Transverse colon (tissue), 4 donors: ENCODE measurements at regions not wholly inside any gene's neighbourhood (a gene's known extent, or its start where the extent isn't known, plus 50 kb on each side); places are given as distances from the start of the nearest gene placed in this dataset.

Experiments
- DNase-seq: peaks from one replicate; pipeline ENCODE4 v3.0.0-alpha.2; 2019
- H3K27ac ChIP-seq, 4 donors: fragments of 200-600 bp; sonication (generic); 2 replicates each; pipeline ENCODE4 v1.5.1; 2016 to 2018; ENCODE audit warnings: inconsistent platforms in 4 of 4
- H3K27me3 ChIP-seq: fragments of 200-600 bp; sonication (generic); 2 replicates; pipeline ENCODE4 v1.5.1; 2017; ENCODE audit warnings: inconsistent platforms
- H3K36me3 ChIP-seq, 4 donors: fragments of 200-600 bp; sonication (generic); 2 replicates each; pipeline ENCODE4 v1.5.1; 2017 to 2019; ENCODE audit warnings: inconsistent platforms in 4 of 4
- H3K4me1 ChIP-seq, 4 donors: fragments of 200-600 bp; sonication (generic); 2 replicates each; pipeline ENCODE4 v1.5.1; 2017 to 2020; ENCODE audit warnings: inconsistent platforms in 4 of 4
- H3K4me3 ChIP-seq, 4 donors: fragments of 200-600 bp; sonication (generic); 1 replicate in 1 of 4; 2 replicates in 3 of 4; pipeline versions ENCODE4 v1.5.1 to v1.6.1; 2017 to 2019; ENCODE audit warnings: inconsistent platforms in 4 of 4
- H3K9me3 ChIP-seq, 2 donors: fragments of 200-600 bp; sonication (generic); 2 replicates each; pipeline ENCODE4 v1.5.1; 2017 to 2019; ENCODE audit warnings: inconsistent platforms in 2 of 2
- CTCF ChIP-seq, 5 experiments: fragments of 200-600 bp in 3 of 5; fragments of 450-650 bp in 2 of 5; sonication (generic) in 3 of 5; IDR thresholded peaks; 1 replicate in 2 of 5; 2 replicates in 3 of 5; pipeline ENCODE4 v1.5.1; 2016 to 2017; ENCODE audit warnings: antibody characterized with exemption in 5 of 5, inconsistent platforms in 3 of 5, mild to moderate bottlenecking in 2 of 5, moderate library complexity in 1 of 5
- EP300 ChIP-seq: sonication (generic); formaldehyde crosslinking; IDR thresholded peaks from one replicate; pipeline ENCODE4 v1.6.1; 2017; ENCODE audit warnings: antibody characterized with exemption, low read depth
- POLR2A ChIP-seq: fragments of 450-650 bp; IDR thresholded peaks from one replicate; pipeline ENCODE4 v1.6.1; 2016; ENCODE audit warnings: antibody characterized with exemption, mild to moderate bottlenecking, moderate library complexity
- POLR2AphosphoS5 ChIP-seq, 3 donors: sonication (generic); formaldehyde crosslinking; IDR thresholded peaks; one replicate each; pipeline ENCODE4 v1.6.1; 2016; ENCODE audit warnings: antibody characterized with exemption in 3 of 3
- WGBS, 2 donors: methylation state at CpG; one replicate each; pipeline ENCODE4 v1.1.5; 2018; ENCODE audit warnings: low coverage in 1 of 2; 5-methylcytosine and 5-hydroxymethylcytosine counted together
- in situ Hi-C, 4 donors: fragments of 200-750 bp; cut with MboI; loops; one replicate each; pipeline versions ENCODE4 v1.15.0 to v1.15.1; 2017; ENCODE audit warnings: low sequenced_read_pairs in 3 of 4, low pct_ligation_motif_present in 1 of 4, low pct_unique_long_range_greater_than_20kb in 1 of 4
- intact Hi-C: fragments of 100-400 bp; cut with DNase I; formaldehyde crosslinking; loops from one replicate; pipeline ENCODE4 v1.15.1; 2023; ENCODE audit warnings: low total_unique reads

DNA sequence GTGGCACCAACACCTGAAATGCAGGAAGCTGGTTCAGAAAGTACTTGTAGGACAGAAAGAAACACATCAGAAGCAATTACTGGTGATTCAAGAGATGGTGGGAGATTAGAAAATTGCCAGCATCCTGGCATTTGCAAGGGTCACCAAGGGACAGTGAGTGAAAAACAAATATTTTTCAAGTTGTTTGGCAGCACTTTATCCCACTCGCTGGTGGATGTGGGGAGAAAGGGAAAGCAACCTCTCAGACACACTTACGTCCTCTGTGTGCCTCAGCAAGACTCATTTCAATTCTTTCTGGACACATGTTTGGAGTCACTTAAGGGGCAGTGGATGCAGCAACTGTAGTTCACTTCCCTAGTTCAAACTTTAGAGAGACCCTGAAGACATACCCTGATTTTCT lies 440.4 kb upstream of the GHITM start:
- in situ Hi-C loops (no loop called here), intact Hi-C loops (no loop called here)
- Histone ChIP-seq H3K27me3 (no peaks in the 10 kb centered on the region), H3K4me3 (no peak overlapping the region), H3K9me3 (no peaks in the 10 kb centered on the region), H3K27ac (no peak overlapping the region), H3K36me3 (no peaks in the 10 kb centered on the region), H3K4me1 (no peaks in the 10 kb centered on the region)
- DNase-seq = no peak
- 65 to 75% methylated on average over 2 of the region's 2 CpGs for WGBS, 2 donors
- TF ChIP-seq CTCF (IDR thresholded peaks at IDR 0.05) = no peak

GRCh38 chr10:83701799-83702198 lies 437.5 kb upstream of the GHITM start:
- DNase-seq = no peak
- in situ Hi-C loops (no loop called here), intact Hi-C loops (no loop called here)
- no peaks in the 10 kb centered on the region for H3K36me3 ChIP-seq
- no peak overlapping the region for H3K27ac ChIP-seq
- TF ChIP-seq POLR2A (no peak), POLR2AphosphoS5 (IDR thresholded peaks at IDR 0.05) (no peak), CTCF (IDR thresholded peaks at IDR 0.05) (no peak), EP300 (no peak)
- no peak overlapping the region for H3K4me3 ChIP-seq
- H3K4me1 ChIP-seq = no peaks in the 10 kb centered on the region
- no peaks in the 10 kb centered on the region for H3K27me3 ChIP-seq
- H3K9me3 ChIP-seq = no peaks in the 10 kb centered on the region
- WGBS, 2 donors = 78 to 80% methylated on average over 1 to 3 of the region's 3 CpGs

DNA sequence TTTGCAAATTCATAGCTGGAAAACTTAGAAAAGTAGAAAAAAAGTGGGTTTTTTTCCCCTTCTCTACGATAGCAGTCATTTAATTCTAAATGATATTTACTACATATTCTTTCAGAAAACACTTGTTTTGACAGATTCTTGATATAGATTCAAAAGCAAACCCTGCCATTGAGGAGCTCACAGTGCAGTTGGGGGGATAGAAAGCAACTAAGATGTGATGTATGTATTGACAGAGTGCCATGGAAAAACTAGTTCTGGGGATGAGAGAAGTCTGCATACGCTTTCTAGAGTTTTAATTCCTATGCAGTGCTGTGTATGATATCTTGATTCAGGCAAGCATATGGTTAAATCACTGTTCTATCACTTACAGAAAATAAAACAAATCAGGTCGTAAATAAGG lies 436.6 kb upstream of the GHITM start:
- H3K27ac ChIP-seq = no peak overlapping the region
- no peaks in the 10 kb centered on the region for H3K9me3 ChIP-seq
- TF ChIP-seq POLR2A (no peak), CTCF (IDR thresholded peaks at IDR 0.05) (no peak), EP300 (no peak), POLR2AphosphoS5 (IDR thresholded peaks at IDR 0.05) (no peak)
- no peaks in the 10 kb centered on the region for H3K4me1 ChIP-seq
- in situ Hi-C loops = no loop called here
- no peaks in the 10 kb centered on the region for H3K36me3 ChIP-seq
- no peak overlapping the region for H3K4me3 ChIP-seq
- no peaks in the 10 kb centered on the region for H3K27me3 ChIP-seq
- WGBS, 2 donors = 55 to 64% methylated on average over 3 of the region's 3 CpGs
- intact Hi-C loops = no loop called here
- no peak for DNase-seq

GRCh38 chr10:83706120-83706519 lies 433.2 kb upstream of the GHITM start:
- Histone ChIP-seq H3K9me3 (no peaks in the 10 kb centered on the region), H3K4me3 (no peak overlapping the region), H3K4me1 (no peaks in the 10 kb centered on the region), H3K36me3 (no peaks in the 10 kb centered on the region), H3K27ac (no peak overlapping the region), H3K27me3 (no peaks in the 10 kb centered on the region)
- in situ Hi-C loops = no loop called here
- intact Hi-C loops = no loop called here
- DNase-seq = no peak
- TF ChIP-seq EP300 = no peak
- no peak for TF ChIP-seq POLR2AphosphoS5 (IDR thresholded peaks at IDR 0.05)
- no peak for TF ChIP-seq CTCF (IDR thresholded peaks at IDR 0.05)
- no peak for TF ChIP-seq POLR2A
- 38 to 43% methylated on average over 1 of the region's 1 CpG for WGBS, 2 donors
